SK-N-MC (cell line): ENCODE measurements at regions not wholly inside any gene's neighbourhood (a gene's known extent, or its start where the extent isn't known, plus 50 kb on each side); places are given as distances from the start of the nearest gene placed in this dataset.

Experiments
- DNase-seq: peaks from one replicate; pipeline ENCODE4 v3.0.0-alpha.2; 2011; ENCODE audit warnings: low read depth, low spot score
- H3K27ac ChIP-seq: fragments of 200-600 bp; sonication (generic); 2 replicates; pipeline ENCODE4 v1.5.1; 2016; ENCODE audit warnings: mixed run types
- H3K36me3 ChIP-seq: fragments of 200-600 bp; sonication (generic); 2 replicates; pipeline ENCODE4 v1.6.1; 2017; ENCODE audit warnings: antibody characterized with exemption, low read length, mixed read lengths; ENCODE audit not compliant: insufficient read depth
- H3K4me3 ChIP-seq: fragments of 200-600 bp; sonication (generic); 2 replicates; pipeline ENCODE4 v1.5.1; 2016
- H3K9ac ChIP-seq: fragments of 200-600 bp; sonication (generic); 2 replicates; pipeline ENCODE4 v1.8.0; 2017; ENCODE audit warnings: mixed run types, mixed read lengths; ENCODE audit not compliant: insufficient read length
- H3K9me3 ChIP-seq: fragments of 200-600 bp; sonication (generic); 2 replicates; pipeline ENCODE4 v1.6.1; 2017; ENCODE audit warnings: low read depth, mild to moderate bottlenecking, antibody characterized with exemption, low read length, moderate library complexity, mixed read lengths
- EZH2 ChIP-seq: fragments of 200-600 bp; sonication (generic); IDR thresholded peaks from one replicate; pipeline ENCODE4 v1.6.1; 2017; ENCODE audit warnings: antibody characterized with exemption
- FOXP2 ChIP-seq: optimal IDR thresholded peaks from 2 replicates; pipeline ENCODE3; 2011; ENCODE audit warnings: mild to moderate bottlenecking, moderate library complexity; ENCODE audit not compliant: insufficient read depth; ENCODE audit errors: extremely low read length, control extremely low read depth
- POLR2AphosphoS5 ChIP-seq: IDR thresholded peaks from 2 replicates; pipeline ENCODE4 v1.6.1; 2012; ENCODE audit warnings: mild to moderate bottlenecking, low read depth, low read length, borderline replicate concordance

GRCh38 chr7:108722561-108722960, 152.9 kb downstream of the DNAJB9 start:
- H3K27ac ChIP-seq, result no peak overlapping the region
- TF ChIP-seq EZH2 (no peak), POLR2AphosphoS5 (no peak), FOXP2 (no peak)
- no peak overlapping the region for H3K4me3 ChIP-seq
- no peaks in the 10 kb centered on the region for H3K9me3 ChIP-seq
- no peak for DNase-seq
- no peak overlapping the region for H3K9ac ChIP-seq
- H3K36me3 ChIP-seq, result no peaks in the 10 kb centered on the region

GRCh38 chr7:108723381-108723814, 153.7 kb downstream of the DNAJB9 start:
- no peaks in the 10 kb centered on the region for H3K9me3 ChIP-seq
- H3K36me3 ChIP-seq, result no peaks in the 10 kb centered on the region
- no peak overlapping the region for H3K9ac ChIP-seq
- TF ChIP-seq FOXP2, result no peak
- no peak for TF ChIP-seq POLR2AphosphoS5
- no peak for TF ChIP-seq EZH2
- H3K4me3 ChIP-seq, result no peak overlapping the region
- no peak overlapping the region for H3K27ac ChIP-seq
- no peak for DNase-seq

- no peak for DNase-seq
- Histone ChIP-seq H3K9ac (no peak overlapping the region), H3K36me3 (no peaks in the 10 kb centered on the region), H3K27ac (no peak overlapping the region), H3K9me3 (no peaks in the 10 kb centered on the region), H3K4me3 (no peak overlapping the region)
- no peak for TF ChIP-seq EZH2
- TF ChIP-seq FOXP2, result no peak
- TF ChIP-seq POLR2AphosphoS5, result no peak
Measured at GRCh38 chr7:108724251-108725100, 154.8 kb downstream of the DNAJB9 start.

- H3K36me3 ChIP-seq, result no peaks in the 10 kb centered on the region
- no peak overlapping the region for H3K9ac ChIP-seq
- H3K9me3 ChIP-seq, result no peaks in the 10 kb centered on the region
- no peak for TF ChIP-seq FOXP2
- no peak for TF ChIP-seq POLR2AphosphoS5
- TF ChIP-seq EZH2, result no peak
- no peak overlapping the region for H3K27ac ChIP-seq
- H3K4me3 ChIP-seq, result no peak overlapping the region
- no peak for DNase-seq
Measured at GRCh38 chr7:108735814-108736213, 166.1 kb downstream of the DNAJB9 start.

GRCh38 chr7:108736221-108736891, 166.7 kb downstream of the DNAJB9 start:
- DNase-seq, result no peak
- Histone ChIP-seq H3K9ac (no peak overlapping the region), H3K4me3 (no peak overlapping the region), H3K36me3 (no peaks in the 10 kb centered on the region), H3K27ac (no peak overlapping the region), H3K9me3 (no peaks in the 10 kb centered on the region)
- TF ChIP-seq POLR2AphosphoS5 (no peak), FOXP2 (no peak), EZH2 (no peak)

GRCh38 chr7:108770981-108771745, 201.5 kb downstream of the DNAJB9 start:
- TF ChIP-seq EZH2, result no peak
- TF ChIP-seq FOXP2, result peak; percentile 87
- peak; percentile 51; the same call in 1 of the 2 replicates for TF ChIP-seq POLR2AphosphoS5
- H3K36me3 ChIP-seq, result no peaks in the 10 kb centered on the region
- peak overlapping the region; percentile 100 for H3K27ac ChIP-seq
- H3K4me3 ChIP-seq, result peak overlapping the region; percentile 63
- H3K9me3 ChIP-seq, result no peaks in the 10 kb centered on the region
- H3K9ac ChIP-seq, result peak overlapping the region; percentile 79
- peak; percentile 100 for DNase-seq

GRCh38 chr7:108771853-108772252, 202.2 kb downstream of the DNAJB9 start:
- no peak for TF ChIP-seq EZH2
- TF ChIP-seq POLR2AphosphoS5, result peak; percentile 12; the same call in 1 of the 2 replicates
- H3K36me3 ChIP-seq, result no peaks in the 10 kb centered on the region
- peak overlapping the region; percentile 100 for H3K27ac ChIP-seq
- peak overlapping the region; percentile 54 for H3K4me3 ChIP-seq
- H3K9ac ChIP-seq, result peak overlapping the region; percentile 78
- no peaks in the 10 kb centered on the region for H3K9me3 ChIP-seq
- peak; percentile 95 for DNase-seq

GRCh38 chr7:108777966-108778365, 208.3 kb downstream of the DNAJB9 start:
- TF ChIP-seq FOXP2 (no peak), EZH2 (no peak), POLR2AphosphoS5 (no peak)
- Histone ChIP-seq H3K9ac (no peak overlapping the region), H3K9me3 (no peaks in the 10 kb centered on the region), H3K36me3 (no peaks in the 10 kb centered on the region), H3K4me3 (no peak overlapping the region), H3K27ac (no peak overlapping the region)
- no peak for DNase-seq
